ENCODE measurements at regions not wholly inside any gene's neighbourhood (a gene's known extent, or its start where the extent isn't known, plus 50 kb on each side); places are given as distances from the start of the nearest gene placed in this dataset.

DNA sequence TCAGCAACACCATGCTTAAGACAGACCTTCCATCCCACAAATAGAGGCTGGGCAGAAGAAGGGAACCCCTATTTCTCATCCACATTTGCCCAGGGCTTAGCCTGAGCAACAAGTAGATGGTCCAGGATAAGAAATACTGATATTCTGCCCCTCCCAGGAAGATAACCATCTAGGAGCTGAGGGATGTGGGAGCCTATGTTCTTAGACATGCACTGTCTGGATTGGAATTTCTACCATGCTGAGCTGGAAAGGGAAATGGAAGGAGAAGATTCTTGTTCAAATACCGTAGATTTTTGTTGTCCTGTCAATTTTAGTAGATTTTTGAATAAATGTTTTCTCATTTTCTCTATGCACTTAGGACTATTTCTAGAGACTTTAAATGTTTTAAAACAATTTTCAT lies 450.7 kb upstream of the SEMA6D start:
- TF ChIP-seq GATA2 (IDR thresholded peaks at IDR 0.05; ENCODE audit: low read depth, low read length), result no peak
- TF ChIP-seq GATA3 (IDR thresholded peaks at IDR 0.05; ENCODE audit: low read depth, low read length), result no peak
